ENCODE measurements at regions not wholly inside any gene's neighbourhood (a gene's known extent, or its start where the extent isn't known, plus 50 kb on each side); places are given as distances from the start of the nearest gene placed in this dataset.

DNA sequence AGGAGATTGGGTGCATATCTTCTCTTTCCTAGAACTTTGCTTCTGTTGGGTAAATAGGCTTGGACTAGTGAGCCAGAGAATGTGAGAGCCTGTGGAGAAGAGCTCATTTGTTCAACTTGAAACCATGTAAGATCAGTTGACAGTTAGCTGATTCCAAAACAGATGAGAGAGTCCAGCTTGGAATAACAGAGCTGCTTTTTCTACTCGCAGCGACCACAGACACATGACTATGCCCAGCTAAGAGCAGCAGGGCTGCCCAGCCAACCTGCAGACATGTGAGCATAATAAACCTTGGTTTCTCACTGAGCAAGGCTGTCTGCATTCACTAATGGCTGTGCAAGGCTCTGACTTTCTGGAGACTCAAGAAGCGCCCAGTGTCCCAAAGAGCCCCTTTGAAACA, 209.2 kb downstream of the C12orf75 start:
- ATAC-seq (no peak), DNase-seq (no peak)
- no peak overlapping the region for H3K27ac ChIP-seq
- no peaks in the 10 kb centered on the region for H3K4me1 ChIP-seq
- H3K9me3 ChIP-seq: no peaks in the 10 kb centered on the region
- TF ChIP-seq, protein P1, sequence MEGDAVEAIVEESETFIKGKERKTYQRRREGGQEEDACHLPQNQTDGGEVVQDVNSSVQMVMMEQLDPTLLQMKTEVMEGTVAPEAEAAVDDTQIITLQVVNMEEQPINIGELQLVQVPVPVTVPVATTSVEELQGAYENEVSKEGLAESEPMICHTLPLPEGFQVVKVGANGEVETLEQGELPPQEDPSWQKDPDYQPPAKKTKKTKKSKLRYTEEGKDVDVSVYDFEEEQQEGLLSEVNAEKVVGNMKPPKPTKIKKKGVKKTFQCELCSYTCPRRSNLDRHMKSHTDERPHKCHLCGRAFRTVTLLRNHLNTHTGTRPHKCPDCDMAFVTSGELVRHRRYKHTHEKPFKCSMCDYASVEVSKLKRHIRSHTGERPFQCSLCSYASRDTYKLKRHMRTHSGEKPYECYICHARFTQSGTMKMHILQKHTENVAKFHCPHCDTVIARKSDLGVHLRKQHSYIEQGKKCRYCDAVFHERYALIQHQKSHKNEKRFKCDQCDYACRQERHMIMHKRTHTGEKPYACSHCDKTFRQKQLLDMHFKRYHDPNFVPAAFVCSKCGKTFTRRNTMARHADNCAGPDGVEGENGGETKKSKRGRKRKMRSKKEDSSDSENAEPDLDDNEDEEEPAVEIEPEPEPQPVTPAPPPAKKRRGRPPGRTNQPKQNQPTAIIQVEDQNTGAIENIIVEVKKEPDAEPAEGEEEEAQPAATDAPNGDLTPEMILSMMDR (IDR thresholded peaks at IDR 0.05): no peak
- H3K4me3 ChIP-seq: no peak overlapping the region
- intact Hi-C loops (cut with DNase I): no loop called here
- no peaks in the 10 kb centered on the region for H3K36me3 ChIP-seq
- H3K27me3 ChIP-seq: no peaks in the 10 kb centered on the region

- ATAC-seq (no peak), DNase-seq (no peak)
- no peaks in the 10 kb centered on the region for H3K27me3 ChIP-seq
- TF ChIP-seq, protein P1 (IDR thresholded peaks at IDR 0.05): no peak
- H3K36me3 ChIP-seq: no peaks in the 10 kb centered on the region
- no peak overlapping the region for H3K27ac ChIP-seq
- H3K4me3 ChIP-seq: no peak overlapping the region
- no peaks in the 10 kb centered on the region for H3K9me3 ChIP-seq
- no peaks in the 10 kb centered on the region for H3K4me1 ChIP-seq
- intact Hi-C loops (cut with DNase I): no loop called here
Measured at GRCh38 chr12:105547786-105548185, 217.3 kb downstream of the C12orf75 start.

- intact Hi-C loops (cut with DNase I): no loop called here
- no peaks in the 10 kb centered on the region for H3K9me3 ChIP-seq
- ATAC-seq (no peak), DNase-seq (no peak)
- no peak overlapping the region for H3K27ac ChIP-seq
- TF ChIP-seq, protein P1 (IDR thresholded peaks at IDR 0.05): no peak
- H3K4me3 ChIP-seq: no peak overlapping the region
- no peaks in the 10 kb centered on the region for H3K4me1 ChIP-seq
- no peaks in the 10 kb centered on the region for H3K36me3 ChIP-seq
- no peaks in the 10 kb centered on the region for H3K27me3 ChIP-seq
Measured at GRCh38 chr12:105548626-105549025, 218.1 kb downstream of the C12orf75 start.

GRCh38 chr12:105552056-105552455, 221.6 kb downstream of the C12orf75 start:
- no peak overlapping the region for H3K4me3 ChIP-seq
- DNase-seq: no peak
- H3K9me3 ChIP-seq: no peaks in the 10 kb centered on the region
- H3K27me3 ChIP-seq: no peaks in the 10 kb centered on the region
- no peak overlapping the region for H3K27ac ChIP-seq
- no peak for ATAC-seq
- no peaks in the 10 kb centered on the region for H3K36me3 ChIP-seq
- TF ChIP-seq, protein P1 (IDR thresholded peaks at IDR 0.05): no peak
- intact Hi-C loops (cut with DNase I): no loop called here
- no peaks in the 10 kb centered on the region for H3K4me1 ChIP-seq

- intact Hi-C loops (cut with DNase I): no loop called here
- Histone ChIP-seq H3K9me3 (no peaks in the 10 kb centered on the region), H3K27ac (no peak overlapping the region)
Measured at GRCh38 chr12:105554223-105554678, 223.8 kb downstream of the C12orf75 start.

More at GRCh38 chr12:105554223-105554678, 223.8 kb downstream of the C12orf75 start:
- no peak for ATAC-seq
- TF ChIP-seq, protein P1 (IDR thresholded peaks at IDR 0.05): no peak
- DNase-seq: no peak
- H3K4me3 ChIP-seq: no peak overlapping the region
- no peaks in the 10 kb centered on the region for H3K4me1 ChIP-seq
- no peaks in the 10 kb centered on the region for H3K36me3 ChIP-seq
- no peaks in the 10 kb centered on the region for H3K27me3 ChIP-seq
